HG02759 (cell line): ENCODE measurements at regions not wholly inside any gene's neighbourhood (a gene's known extent, or its start where the extent isn't known, plus 50 kb on each side); places are given as distances from the start of the nearest gene placed in this dataset.

Experiments
- ATAC-seq: cut with Tn5 transposase; IDR thresholded peaks from one replicate; pipeline ENCODE4 v1.9.1; 2021; ENCODE audit warnings: mild to moderate bottlenecking, moderate library complexity; ENCODE audit not compliant: unreplicated experiment

- no peak for ATAC-seq
Observed at GRCh38 chr11:111194860-111195568, 50.5 kb upstream of the POU2AF2 start.

GRCh38 chr11:111193924-111194490 is 51.5 kb upstream of the POU2AF2 start:
- ATAC-seq = no peak

GRCh38 chr11:111189466-111189865 is 56.1 kb upstream of the POU2AF2 start:
- ATAC-seq = no peak

GRCh38 chr11:111186308-111186915 is 59.1 kb upstream of the POU2AF2 start:
- ATAC-seq = no peak

GRCh38 chr11:111185266-111185665 is 60.3 kb upstream of the POU2AF2 start:
- ATAC-seq = no peak

- ATAC-seq = no peak
Observed at GRCh38 chr11:111183706-111184105, 61.8 kb upstream of the POU2AF2 start.

GRCh38 chr11:111179184-111179910 is 66.2 kb upstream of the POU2AF2 start:
- ATAC-seq = no peak

GRCh38 chr11:111177037-111177871 is 68.3 kb upstream of the POU2AF2 start:
- peak; percentile 78 for ATAC-seq

GRCh38 chr11:111176603-111177002 is 68.9 kb upstream of the POU2AF2 start:
- ATAC-seq = no peak

- ATAC-seq = no peak
Observed at GRCh38 chr11:111173221-111173620, 72.3 kb upstream of the POU2AF2 start.

- ATAC-seq = no peak
Observed at GRCh38 chr11:111172321-111172862, 73.1 kb upstream of the POU2AF2 start.

GRCh38 chr11:111170761-111171379 is 74.7 kb upstream of the POU2AF2 start:
- no peak for ATAC-seq

GRCh38 chr11:111169367-111169766 is 76.2 kb upstream of the POU2AF2 start:
- no peak for ATAC-seq

- ATAC-seq = no peak
Observed at GRCh38 chr11:111168871-111169270, 76.7 kb upstream of the POU2AF2 start.

- no peak for ATAC-seq
Observed at GRCh38 chr11:111167666-111168065, 77.9 kb upstream of the POU2AF2 start.

GRCh38 chr11:111166598-111166997 is 78.9 kb upstream of the POU2AF2 start:
- ATAC-seq = no peak

- ATAC-seq = no peak
Observed at GRCh38 chr11:111162305-111162704, 83.2 kb upstream of the POU2AF2 start.

GRCh38 chr11:111157571-111157970 is 88.0 kb upstream of the POU2AF2 start:
- ATAC-seq = no peak

- ATAC-seq = no peak
Observed at GRCh38 chr11:111155021-111155420, 90.5 kb upstream of the POU2AF2 start.

GRCh38 chr11:111153194-111153593 is 92.3 kb upstream of the POU2AF2 start:
- ATAC-seq = no peak
